ENCODE measurements at regions not wholly inside any gene's neighbourhood (a gene's known extent, or its start where the extent isn't known, plus 50 kb on each side); places are given as distances from the start of the nearest gene placed in this dataset.

- TF ChIP-seq EZH2 (IDR thresholded peaks at IDR 0.05) (no peak), POLR2AphosphoS5 (IDR thresholded peaks at IDR 0.05; ENCODE audit: borderline replicate concordance, low read depth, low read length) (no peak), FOXP2 (optimal IDR thresholded peaks at IDR 0.05; ENCODE audit: control extremely low read depth, extremely low read length, insufficient read depth) (no peak)
Observed at GRCh38 chr9:117825609-117826347, 121.6 kb downstream of the TLR4 start.

All from SK-N-MC (cell line).